ENCODE measurements at regions not wholly inside any gene's neighbourhood (a gene's known extent, or its start where the extent isn't known, plus 50 kb on each side); places are given as distances from the start of the nearest gene placed in this dataset.
A peak's percentile ranks its signal among the peaks of the same experiment; 100 is the strongest.

DNA sequence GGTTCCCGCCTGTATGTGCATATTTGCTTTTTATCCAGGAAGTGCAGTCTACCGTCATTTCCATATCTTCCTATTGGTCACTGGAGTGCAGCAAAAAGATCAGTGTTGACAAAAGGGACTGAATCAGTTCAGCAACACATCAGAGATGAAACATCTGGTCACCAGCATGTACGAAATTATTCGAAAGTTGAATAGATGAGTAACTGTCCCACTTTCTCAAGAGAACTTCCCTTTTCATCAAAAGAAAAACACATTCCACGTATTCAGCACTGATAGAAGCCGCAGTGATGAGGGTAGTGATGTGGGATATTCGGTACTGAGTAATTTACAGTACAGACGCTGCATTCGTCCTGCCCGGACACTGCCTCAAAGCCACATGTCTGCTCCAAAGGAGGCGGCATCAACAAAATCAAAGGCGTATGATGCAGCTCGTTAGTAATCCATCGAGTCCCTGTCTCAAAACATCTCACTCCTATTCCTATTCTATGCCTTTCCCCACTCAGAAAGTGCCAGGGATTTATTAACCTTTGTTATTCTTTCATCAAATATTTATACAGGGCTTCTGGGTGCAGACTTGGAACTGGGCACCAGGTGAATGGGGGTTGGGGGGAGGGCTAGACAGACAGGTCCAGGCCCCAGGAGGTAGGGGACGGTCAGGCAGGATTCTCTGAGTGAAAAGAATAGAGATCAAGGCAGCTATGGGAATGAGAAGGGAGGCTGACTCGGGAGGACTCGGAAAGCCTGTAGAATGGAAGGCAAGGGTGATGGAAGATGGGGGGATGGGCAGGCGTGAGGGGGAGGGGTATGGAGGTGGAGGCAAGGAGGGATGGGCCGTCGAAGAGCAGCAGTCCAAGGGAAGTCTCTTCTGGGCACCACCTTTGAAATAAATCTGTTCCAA is 79.5 kb upstream of the SLC45A1 start:
- peak overlapping the region; percentile 91 for H2BK5ac ChIP-seq (ENCODE audit: low read depth, low read length, poor library complexity, severe bottlenecking)
- 53% methylated on average over 4 of the region's 20 CpGs; no CpG with 5 or more reads in 1 of the 2 experiments for WGBS, 2 experiments (ENCODE audit: extremely low coverage in 2 of 2, insufficient read length in 1 of 2)
- BruUV-seq (replicated peaks), result no TSS peak
- peak overlapping the region; percentile 71 for H4K5ac ChIP-seq (ENCODE audit: low read depth, low read length)
- peak overlapping the region; percentile 19 for H3K56ac ChIP-seq (ENCODE audit: extremely low read depth, insufficient read depth, low read length)
- H3K9me1 ChIP-seq (ENCODE audit: insufficient read depth, low read length), result peaks cover 7% of the 10 kb centered on the region; the same call in 1 of the 2 replicates
- peak overlapping the region; percentile 51 for H2AK9ac ChIP-seq (replicated peaks; ENCODE audit: low read depth, low read length, poor library complexity)
- H3K4me3 ChIP-seq (ENCODE audit: insufficient read depth, low read depth, low read length), result no peak overlapping the region
- DNase-seq (peak; percentile 99), ATAC-seq (ENCODE audit: low read depth) (peak; percentile 85)
- H2AFZ ChIP-seq (replicated peaks; ENCODE audit: low read length, poor library complexity), result peak overlapping the region; percentile 61
- peak overlapping the region; percentile 61 for H3K9ac ChIP-seq (ENCODE audit: low read depth, low read length)
- peak overlapping the region; percentile 65 for H4K91ac ChIP-seq (ENCODE audit: insufficient read depth, low read depth, low read length)
- peak overlapping the region; percentile 81 for H3K27ac ChIP-seq (ENCODE audit: insufficient read depth, low read length)
- peaks cover 14% of the 10 kb centered on the region for H3K4me1 ChIP-seq (ENCODE audit: control insufficient read depth, insufficient read depth, low read length)
- ChIA-PET POLR2A (ENCODE audit: unreplicated experiment) (no interaction called here), CTCF (interaction anchor here (0.6 to 1.4 kb wide), 5 partner anchors 65 to 217 kb away, joined by 3 to 4 read pairs (median 3); no protein-coding TSS in a partner anchor)
- peak overlapping the region; percentile 74 for H3K23ac ChIP-seq (ENCODE audit: low read depth, low read length)
- peak overlapping the region; percentile 76 for H3K4me2 ChIP-seq (ENCODE audit: low read depth, low read length)
- in situ Hi-C loops (cut with MboI; ENCODE audit: low sequenced_read_pairs), result no loop called here
- H3K18ac ChIP-seq (ENCODE audit: low read depth, low read length), result peak overlapping the region; percentile 71
- peak overlapping the region; percentile 84 for H2BK20ac ChIP-seq (ENCODE audit: low read depth, low read length)
- peak overlapping the region; percentile 7 to 68; a peak in 3 of 4 replicates for H4K8ac ChIP-seq (ENCODE audit: low read depth in 2 of 2, low read length in 2 of 2)
- H3K36me3 ChIP-seq (ENCODE audit: control insufficient read depth, insufficient read depth, low read length), result no peaks in the 10 kb centered on the region
- H4K20me1 ChIP-seq (ENCODE audit: insufficient read depth, low read length), result no peaks in the 10 kb centered on the region
- H3K79me1 ChIP-seq (ENCODE audit: low read depth in 1 of 2, low read length in 2 of 2), result no peaks in the 10 kb centered on the region
- peak overlapping the region; percentile 61 for H3K14ac ChIP-seq (replicated peaks; ENCODE audit: low read depth, low read length)
- no peaks in the 10 kb centered on the region for H3K9me3 ChIP-seq (ENCODE audit: control insufficient read depth, insufficient read depth, low read length)
- H3K4ac ChIP-seq (ENCODE audit: low read depth, low read length), result peak overlapping the region; percentile 76
- H2BK120ac ChIP-seq (ENCODE audit: low read depth, low read length), result peak overlapping the region; percentile 77
- dilution Hi-C loops (cut with HindIII; ENCODE audit: low sequenced_read_pairs, unreplicated experiment), result no loop called here
- H2BK15ac ChIP-seq (ENCODE audit: low read depth, low read length), result peak overlapping the region; percentile 89; the same call in 1 of the 3 replicates
- H2AK5ac ChIP-seq (ENCODE audit: low read depth, low read length), result peak overlapping the region; percentile 90
- intact Hi-C loops (cut with micrococcal nuclease), result loop anchor here (1.0 to 2.0 kb wide), 3 partner anchors 34 to 256 kb away; partner anchors contain the start of gene ERRFI1
- no peaks in the 10 kb centered on the region for H3K27me3 ChIP-seq (ENCODE audit: control insufficient read depth, insufficient read depth, low read length)
- TF ChIP-seq MXI1 (IDR thresholded peaks at IDR 0.05; ENCODE audit: borderline replicate concordance, low read depth, low read length), result peak; percentile 24; the same call in 1 of the 2 replicates
- no peak for TF ChIP-seq ELK1 (IDR thresholded peaks at IDR 0.05; ENCODE audit: borderline replicate concordance, low read depth, low read length)
- TF ChIP-seq CEBPB (IDR thresholded peaks at IDR 0.05; ENCODE audit: low read depth, low read length), result peak; percentile 65
- TF ChIP-seq RCOR1 (IDR thresholded peaks at IDR 0.05; ENCODE audit: insufficient replicate concordance, low read length), result peak; percentile 30
- TF ChIP-seq BHLHE40 (IDR thresholded peaks at IDR 0.05; ENCODE audit: low read depth, low read length), result peak; percentile 45; the same call in 1 of the 2 replicates
- TF ChIP-seq NFE2L2 (IDR thresholded peaks at IDR 0.05; ENCODE audit: low read depth, low read length), result no peak
- peak; percentile 35; the same call in 1 of the 2 replicates for TF ChIP-seq MAFK (IDR thresholded peaks at IDR 0.05; ENCODE audit: low read depth, low read length)
- no peak; the same call in 1 of the 2 replicates for TF ChIP-seq SMC3 (IDR thresholded peaks at IDR 0.05; ENCODE audit: low read depth, low read length)
- TF ChIP-seq MAZ (IDR thresholded peaks at IDR 0.05; ENCODE audit: borderline replicate concordance, low read depth, low read length), result 0 out of 2 replicates have a peak, but pooled peaks have one; percentile 25
- no peak for TF ChIP-seq RAD21 (IDR thresholded peaks at IDR 0.05; ENCODE audit: low read length)
- TF ChIP-seq USF2 (IDR thresholded peaks at IDR 0.05; ENCODE audit: low read depth, low read length), result peak; percentile 12; the same call in 1 of the 2 replicates
- TF ChIP-seq RFX5 (IDR thresholded peaks at IDR 0.05; ENCODE audit: low read depth, low read length), result no peak
